ENCODE measurements at regions not wholly inside any gene's neighbourhood (a gene's known extent, or its start where the extent isn't known, plus 50 kb on each side); places are given as distances from the start of the nearest gene placed in this dataset.

DNA sequence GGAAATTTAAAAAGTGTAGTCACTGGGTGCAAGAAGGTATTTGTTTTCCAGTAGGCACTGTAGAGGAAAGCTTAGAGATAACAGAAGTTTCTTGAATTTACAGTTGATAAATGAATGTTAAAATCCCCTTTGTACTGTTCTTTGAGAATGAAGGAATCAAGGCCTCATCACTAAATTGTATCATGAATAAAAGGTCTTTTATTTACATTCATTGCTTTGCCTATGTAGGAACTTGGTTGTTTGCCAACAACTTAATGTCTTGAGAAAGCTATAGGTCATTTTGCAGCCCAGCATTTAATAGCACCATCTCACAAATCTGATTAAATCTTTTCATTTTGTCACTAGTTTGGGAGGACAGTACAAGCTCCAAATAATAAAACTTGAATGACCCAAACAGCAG lies 213.9 kb upstream of the ITGA4 start:
- TF ChIP-seq, protein P1, sequence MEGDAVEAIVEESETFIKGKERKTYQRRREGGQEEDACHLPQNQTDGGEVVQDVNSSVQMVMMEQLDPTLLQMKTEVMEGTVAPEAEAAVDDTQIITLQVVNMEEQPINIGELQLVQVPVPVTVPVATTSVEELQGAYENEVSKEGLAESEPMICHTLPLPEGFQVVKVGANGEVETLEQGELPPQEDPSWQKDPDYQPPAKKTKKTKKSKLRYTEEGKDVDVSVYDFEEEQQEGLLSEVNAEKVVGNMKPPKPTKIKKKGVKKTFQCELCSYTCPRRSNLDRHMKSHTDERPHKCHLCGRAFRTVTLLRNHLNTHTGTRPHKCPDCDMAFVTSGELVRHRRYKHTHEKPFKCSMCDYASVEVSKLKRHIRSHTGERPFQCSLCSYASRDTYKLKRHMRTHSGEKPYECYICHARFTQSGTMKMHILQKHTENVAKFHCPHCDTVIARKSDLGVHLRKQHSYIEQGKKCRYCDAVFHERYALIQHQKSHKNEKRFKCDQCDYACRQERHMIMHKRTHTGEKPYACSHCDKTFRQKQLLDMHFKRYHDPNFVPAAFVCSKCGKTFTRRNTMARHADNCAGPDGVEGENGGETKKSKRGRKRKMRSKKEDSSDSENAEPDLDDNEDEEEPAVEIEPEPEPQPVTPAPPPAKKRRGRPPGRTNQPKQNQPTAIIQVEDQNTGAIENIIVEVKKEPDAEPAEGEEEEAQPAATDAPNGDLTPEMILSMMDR (IDR thresholded peaks at IDR 0.05): no peak
- TF ChIP-seq POLR2A (IDR thresholded peaks at IDR 0.05): no peak
- no peak for TF ChIP-seq EP300 (IDR thresholded peaks at IDR 0.05)

All from stomach (tissue), 4 donors.